ENCODE measurements at regions not wholly inside any gene's neighbourhood (a gene's known extent, or its start where the extent isn't known, plus 50 kb on each side); places are given as distances from the start of the nearest gene placed in this dataset.

DNA sequence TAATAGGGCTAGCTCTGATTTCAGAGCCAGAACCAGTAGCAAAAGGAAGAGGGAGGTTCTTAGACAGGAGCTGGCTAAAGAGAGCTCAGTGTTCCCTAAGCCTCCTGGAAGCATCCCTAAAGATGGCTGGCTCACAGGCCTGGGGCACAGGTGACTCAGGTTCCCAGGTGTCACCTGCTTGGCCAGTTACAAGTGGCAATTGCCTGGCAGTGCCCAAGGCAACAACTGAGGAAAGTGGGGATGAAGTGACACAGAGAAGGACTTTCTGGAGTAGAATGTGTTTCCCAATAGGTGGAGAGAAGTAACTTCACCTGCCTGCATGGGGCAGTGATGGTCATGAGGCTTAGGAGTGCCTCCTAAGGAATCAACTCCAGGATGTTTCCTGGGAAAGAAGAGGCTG is 66.5 kb upstream of the EEPD1 start:
- Histone ChIP-seq H3K4me1 (ENCODE audit: control insufficient read depth, insufficient read depth, low read length) (no peaks in the 10 kb centered on the region), H3K4me3 (ENCODE audit: low read length) (no peak overlapping the region), H3K9me3 (ENCODE audit: control insufficient read depth, low read length) (no peaks in the 10 kb centered on the region), H3K27ac (ENCODE audit: low read length) (no peak overlapping the region), H3K27me3 (ENCODE audit: control insufficient read depth, insufficient read depth) (no peaks in the 10 kb centered on the region)
- intact Hi-C loops (cut with DNase I), result no loop called here
- DNase-seq (no peak), ATAC-seq (no peak)

DNA sequence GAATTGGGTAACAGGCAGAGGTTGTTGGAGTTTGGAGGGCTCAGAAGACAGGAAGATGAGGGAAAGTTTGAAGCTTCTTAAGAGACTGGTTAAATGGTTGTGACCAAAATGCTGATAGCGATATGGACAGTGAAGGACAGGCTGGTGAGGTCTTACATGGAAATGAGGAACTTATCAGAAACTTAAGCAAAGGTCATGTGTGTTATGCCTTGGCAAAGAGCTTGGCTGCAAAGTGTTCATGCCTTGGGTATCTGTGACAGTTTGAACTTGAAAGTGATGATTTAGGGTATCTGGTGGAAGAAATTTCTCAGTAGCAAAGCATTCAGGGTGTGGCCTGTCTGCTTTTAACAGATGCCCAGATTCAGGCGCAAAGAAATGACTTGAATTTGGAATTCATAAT is 64.5 kb upstream of the EEPD1 start:
- no peak for DNase-seq
- no peaks in the 10 kb centered on the region for H3K27me3 ChIP-seq (ENCODE audit: control insufficient read depth, insufficient read depth)
- H3K9me3 ChIP-seq (ENCODE audit: control insufficient read depth, low read length), result no peaks in the 10 kb centered on the region
- H3K27ac ChIP-seq (ENCODE audit: low read length), result no peak overlapping the region
- H3K4me1 ChIP-seq (ENCODE audit: control insufficient read depth, insufficient read depth, low read length), result no peaks in the 10 kb centered on the region
- H3K4me3 ChIP-seq (ENCODE audit: low read length), result no peak overlapping the region
- intact Hi-C loops (cut with DNase I), result no loop called here
- 71% methylated on average over 2 of the region's 2 CpGs for WGBS
- no peak for ATAC-seq

DNA sequence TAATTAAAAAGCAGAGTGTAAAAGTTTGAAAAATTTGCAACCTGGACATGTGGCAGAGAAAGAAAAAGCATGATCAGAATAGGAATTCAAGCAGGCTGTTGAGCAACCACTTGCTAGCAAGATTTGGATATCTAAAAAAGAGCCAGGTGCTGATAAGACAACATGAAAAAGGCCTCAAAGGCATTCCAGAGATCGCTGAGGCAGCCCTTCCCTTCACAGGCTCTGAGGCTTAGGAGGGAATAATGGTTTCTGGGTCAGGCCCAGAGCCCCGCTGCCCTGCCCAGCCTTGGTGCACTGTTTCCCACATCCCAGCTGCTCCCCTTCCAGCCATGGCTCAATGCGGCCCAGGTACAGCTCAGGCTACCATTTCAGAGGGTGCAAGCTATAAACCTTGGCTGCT is 64.1 kb upstream of the EEPD1 start:
- Histone ChIP-seq H3K4me1 (ENCODE audit: control insufficient read depth, insufficient read depth, low read length) (no peaks in the 10 kb centered on the region), H3K27me3 (ENCODE audit: control insufficient read depth, insufficient read depth) (no peaks in the 10 kb centered on the region), H3K27ac (ENCODE audit: low read length) (no peak overlapping the region), H3K9me3 (ENCODE audit: control insufficient read depth, low read length) (no peaks in the 10 kb centered on the region), H3K4me3 (ENCODE audit: low read length) (no peak overlapping the region)
- DNase-seq, result no peak
- no peak for ATAC-seq
- WGBS, result 32% methylated on average over 3 of the region's 3 CpGs
- intact Hi-C loops (cut with DNase I), result no loop called here

DNA sequence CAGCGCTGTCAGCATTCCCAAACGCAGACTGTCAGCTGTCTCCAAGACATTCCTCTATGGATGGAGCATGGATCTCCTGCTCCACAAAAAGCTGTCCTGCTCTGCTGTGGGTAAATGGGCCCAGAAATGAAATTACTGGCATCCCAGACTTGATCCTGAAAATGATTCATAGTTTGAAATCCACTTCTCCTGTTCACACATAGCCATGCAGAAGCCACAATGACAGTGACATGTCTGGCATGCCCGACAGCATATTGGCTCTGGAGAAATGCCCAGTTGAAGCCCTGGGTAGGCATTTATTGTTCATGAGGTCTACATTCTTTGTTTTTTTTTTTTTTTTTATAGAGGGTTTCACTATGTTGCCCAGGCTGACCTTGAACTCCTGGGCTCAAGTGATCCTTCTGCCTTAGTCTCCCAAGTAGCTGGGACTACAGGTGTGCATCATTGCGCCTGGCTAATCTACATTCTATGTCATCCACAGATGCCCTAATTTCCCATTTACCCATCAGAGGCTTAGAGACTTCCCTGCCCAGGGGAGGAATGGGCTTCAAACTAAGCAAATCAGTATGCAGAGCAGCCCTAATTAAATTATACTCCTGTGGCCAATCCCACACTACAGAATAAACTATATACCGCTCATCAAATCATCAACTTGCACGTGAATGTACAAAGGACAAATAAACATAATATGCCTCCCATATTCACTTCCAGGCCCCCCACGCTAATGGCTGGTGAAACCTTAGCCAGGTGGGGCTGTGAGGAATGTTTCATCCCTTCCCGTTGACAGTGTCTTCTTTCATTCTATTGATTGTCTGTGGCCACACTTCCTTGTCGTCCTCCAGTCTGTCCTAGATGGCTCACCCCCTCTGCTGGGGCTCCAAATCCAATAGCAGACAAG is 61.8 kb upstream of the EEPD1 start:
- DNase-seq (no peak), ATAC-seq (no peak)
- 83% methylated on average over 9 of the region's 9 CpGs for WGBS
- no peaks in the 10 kb centered on the region for H3K9me3 ChIP-seq (ENCODE audit: control insufficient read depth, low read length)
- no peak overlapping the region for H3K27ac ChIP-seq (ENCODE audit: low read length)
- intact Hi-C loops (cut with DNase I), result no loop called here
- H3K27me3 ChIP-seq (ENCODE audit: control insufficient read depth, insufficient read depth), result no peaks in the 10 kb centered on the region
- no peak overlapping the region for H3K4me3 ChIP-seq (ENCODE audit: low read length)
- H3K4me1 ChIP-seq (ENCODE audit: control insufficient read depth, insufficient read depth, low read length), result no peaks in the 10 kb centered on the region

DNA sequence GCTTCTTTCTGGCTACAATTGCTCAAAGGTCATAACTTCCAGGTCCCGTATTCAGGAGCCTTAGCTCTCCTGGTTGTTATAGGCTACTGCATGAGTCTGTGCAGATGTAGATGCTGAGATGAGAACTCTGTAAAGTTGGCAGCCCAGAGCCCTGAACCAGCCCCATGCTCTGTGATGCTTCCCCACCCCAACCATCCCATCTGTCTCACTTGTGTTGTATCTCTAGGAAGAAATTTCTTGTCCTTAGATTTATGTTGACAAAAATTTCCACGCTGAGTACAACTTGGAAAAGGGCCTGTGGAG is 61.2 kb upstream of the EEPD1 start:
- H3K9me3 ChIP-seq (ENCODE audit: control insufficient read depth, low read length), result no peaks in the 10 kb centered on the region
- WGBS, result 94% methylated on average over 2 of the region's 2 CpGs
- intact Hi-C loops (cut with DNase I), result no loop called here
- no peak overlapping the region for H3K27ac ChIP-seq (ENCODE audit: low read length)
- ATAC-seq (no peak), DNase-seq (no peak)
- no peak overlapping the region for H3K4me3 ChIP-seq (ENCODE audit: low read length)
- no peaks in the 10 kb centered on the region for H3K27me3 ChIP-seq (ENCODE audit: control insufficient read depth, insufficient read depth)
- peaks cover 3% of the 10 kb centered on the region for H3K4me1 ChIP-seq (ENCODE audit: control insufficient read depth, insufficient read depth, low read length)

DNA sequence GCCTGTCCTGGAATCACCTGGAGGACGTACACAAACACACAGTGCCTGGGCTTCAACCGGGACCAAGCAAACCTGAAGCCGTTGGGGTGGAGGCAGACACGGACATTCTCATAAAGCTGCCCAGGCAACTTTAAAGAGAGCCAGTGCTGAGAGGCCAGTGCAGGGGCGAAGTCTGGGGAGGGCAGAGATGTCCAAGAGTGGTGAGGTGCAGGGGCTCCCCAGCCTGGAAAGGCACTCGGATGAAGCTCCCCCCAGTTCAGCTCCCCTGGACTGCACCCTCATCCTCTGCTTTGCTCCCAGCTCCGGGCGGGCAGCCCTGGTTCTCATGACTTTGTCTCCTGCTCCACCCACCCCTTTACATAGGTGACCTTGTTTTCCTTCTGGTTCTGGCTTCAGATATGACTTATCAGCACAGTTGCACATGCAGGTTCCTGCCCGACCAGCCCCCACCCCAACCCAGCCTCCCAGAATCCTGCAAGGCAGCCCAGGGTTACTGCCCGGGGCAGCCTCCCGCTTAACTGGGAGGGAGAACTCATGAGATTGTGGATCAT is 60.8 kb upstream of the EEPD1 start:
- H3K9me3 ChIP-seq (ENCODE audit: control insufficient read depth, low read length), result no peaks in the 10 kb centered on the region
- DNase-seq (no peak), ATAC-seq (peak; percentile 10 to 49)
- intact Hi-C loops (cut with DNase I), result no loop called here
- H3K4me3 ChIP-seq (ENCODE audit: low read length), result no peak overlapping the region
- WGBS, result 80% methylated on average over 11 of the region's 11 CpGs
- H3K27me3 ChIP-seq (ENCODE audit: control insufficient read depth, insufficient read depth), result no peaks in the 10 kb centered on the region
- H3K27ac ChIP-seq (ENCODE audit: low read length), result no peak overlapping the region
- H3K4me1 ChIP-seq (ENCODE audit: control insufficient read depth, insufficient read depth, low read length), result peaks cover 3% of the 10 kb centered on the region

DNA sequence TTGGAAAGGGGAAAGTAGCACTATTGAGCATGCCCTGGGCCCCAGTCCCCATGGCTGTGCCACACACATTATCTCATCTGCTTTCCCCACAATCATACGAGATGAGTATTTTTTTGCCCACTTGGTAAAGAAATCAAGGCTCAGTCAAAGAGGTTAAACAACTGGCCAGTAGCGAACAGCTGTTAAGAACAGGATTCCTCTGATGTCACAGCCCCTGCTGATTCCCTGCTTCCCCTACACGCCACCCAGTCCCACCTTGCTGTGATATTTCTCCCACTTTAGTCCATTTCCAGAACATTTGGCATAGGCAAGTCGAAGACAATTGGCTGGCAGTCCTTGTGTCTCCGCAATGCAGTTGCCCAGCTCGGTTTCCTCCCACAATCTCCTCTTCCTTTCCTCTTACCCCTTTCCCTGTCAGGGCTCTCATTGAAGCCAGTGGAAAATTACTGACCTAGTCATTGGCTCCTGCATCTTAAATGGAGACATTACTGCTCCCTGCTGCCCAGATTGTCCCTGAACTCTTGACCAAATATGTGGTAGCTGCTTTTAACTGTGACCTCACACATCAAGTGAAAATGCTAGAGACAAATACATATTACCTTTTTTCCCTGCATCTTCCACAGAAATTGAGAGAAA is 56.5 kb upstream of the EEPD1 start:
- Histone ChIP-seq H3K27ac (ENCODE audit: low read length) (no peak overlapping the region), H3K9me3 (ENCODE audit: control insufficient read depth, low read length) (no peaks in the 10 kb centered on the region), H3K27me3 (ENCODE audit: control insufficient read depth, insufficient read depth) (no peaks in the 10 kb centered on the region), H3K4me1 (ENCODE audit: control insufficient read depth, insufficient read depth, low read length) (peaks cover 3% of the 10 kb centered on the region), H3K4me3 (ENCODE audit: low read length) (no peak overlapping the region)
- ATAC-seq, result peak; percentile 76 to 80
- intact Hi-C loops (cut with DNase I), result no loop called here
- no peak for DNase-seq
- WGBS, result 60% methylated on average over 6 of the region's 6 CpGs

DNA sequence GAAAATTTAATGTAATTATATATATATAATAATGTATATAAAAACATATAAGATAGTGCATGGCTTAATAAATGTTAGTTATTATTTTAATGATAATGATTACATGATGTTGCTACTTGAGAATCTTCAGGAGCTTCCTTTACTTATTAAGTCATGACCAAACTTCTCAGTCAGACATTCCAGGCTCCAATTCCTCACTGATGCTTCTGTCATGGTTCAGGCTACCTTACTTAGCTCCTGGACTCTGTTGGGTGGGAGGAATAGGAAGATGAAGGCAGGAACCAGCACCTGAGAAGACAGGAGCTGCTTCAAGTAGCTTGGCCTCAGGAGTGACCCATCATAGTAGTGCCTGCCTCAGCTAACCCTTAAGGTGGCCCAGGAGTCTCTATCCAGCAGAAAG is 55.0 kb upstream of the EEPD1 start:
- Histone ChIP-seq H3K4me1 (ENCODE audit: control insufficient read depth, insufficient read depth, low read length) (peaks cover 3% of the 10 kb centered on the region), H3K27me3 (ENCODE audit: control insufficient read depth, insufficient read depth) (no peaks in the 10 kb centered on the region), H3K4me3 (ENCODE audit: low read length) (no peak overlapping the region), H3K9me3 (ENCODE audit: control insufficient read depth, low read length) (no peaks in the 10 kb centered on the region), H3K27ac (ENCODE audit: low read length) (no peak overlapping the region)
- DNase-seq, result no peak
- ATAC-seq, result no peak
- intact Hi-C loops (cut with DNase I), result no loop called here

DNA sequence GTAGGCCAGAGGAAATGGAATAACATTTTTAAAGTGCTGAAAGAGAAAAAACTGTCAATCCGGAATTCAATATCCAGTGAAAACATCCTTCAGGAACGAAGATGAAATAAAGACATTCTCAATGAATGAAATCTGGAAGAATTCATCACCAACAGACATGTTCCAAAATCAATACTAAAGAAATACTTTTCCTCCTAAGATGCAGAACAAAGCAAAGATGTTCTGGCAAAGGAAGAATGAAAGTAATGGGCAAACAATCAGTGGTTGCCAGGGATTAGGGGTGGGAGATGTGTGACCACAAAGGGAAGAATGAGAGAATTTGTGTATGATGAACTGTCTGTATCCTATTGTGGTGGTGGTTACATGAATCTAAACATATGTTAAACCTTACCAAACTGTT is 52.8 kb upstream of the EEPD1 start:
- no peak overlapping the region for H3K27ac ChIP-seq (ENCODE audit: low read length)
- H3K9me3 ChIP-seq (ENCODE audit: control insufficient read depth, low read length), result no peaks in the 10 kb centered on the region
- ATAC-seq (no peak), DNase-seq (no peak)
- no peaks in the 10 kb centered on the region for H3K27me3 ChIP-seq (ENCODE audit: control insufficient read depth, insufficient read depth)
- peaks cover 3% of the 10 kb centered on the region for H3K4me1 ChIP-seq (ENCODE audit: control insufficient read depth, insufficient read depth, low read length)
- WGBS, result 30% methylated on average over 2 of the region's 2 CpGs
- no peak overlapping the region for H3K4me3 ChIP-seq (ENCODE audit: low read length)
- intact Hi-C loops (cut with DNase I), result no loop called here

DNA sequence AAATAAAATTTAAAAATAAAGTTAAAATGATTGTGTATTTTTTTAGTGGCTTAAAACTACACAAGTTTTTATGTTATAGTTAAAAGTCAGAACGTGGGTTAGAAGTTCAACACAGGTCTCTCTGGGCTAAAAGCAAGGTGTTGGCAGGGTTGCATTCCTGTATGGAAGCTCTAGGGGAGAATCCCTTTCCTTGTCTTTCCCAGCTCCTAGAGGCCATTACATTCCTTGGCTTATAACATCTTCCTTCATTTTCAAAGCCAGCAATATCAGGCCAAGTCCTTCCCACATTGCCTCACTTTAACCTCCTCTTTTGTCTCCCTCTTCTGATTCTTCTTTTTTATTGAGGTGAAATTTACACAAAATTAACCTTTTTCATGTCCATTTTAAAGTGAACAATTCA is 52.4 kb upstream of the EEPD1 start:
- H3K4me1 ChIP-seq (ENCODE audit: control insufficient read depth, insufficient read depth, low read length), result peaks cover 3% of the 10 kb centered on the region
- no peak overlapping the region for H3K4me3 ChIP-seq (ENCODE audit: low read length)
- intact Hi-C loops (cut with DNase I), result no loop called here
- no peak overlapping the region for H3K27ac ChIP-seq (ENCODE audit: low read length)
- WGBS, result 70% methylated on average over 1 of the region's 1 CpG
- H3K9me3 ChIP-seq (ENCODE audit: control insufficient read depth, low read length), result no peaks in the 10 kb centered on the region
- no peak for ATAC-seq
- no peak for DNase-seq
- H3K27me3 ChIP-seq (ENCODE audit: control insufficient read depth, insufficient read depth), result no peaks in the 10 kb centered on the region
